GM12878 (cell line): ENCODE measurements at regions not wholly inside any gene's neighbourhood (a gene's known extent, or its start where the extent isn't known, plus 50 kb on each side); places are given as distances from the start of the nearest gene placed in this dataset.

Source experiments
- ATAC-seq: fragments of 200-7000 bp; cut with Tn5 transposase; 3 replicates; pipeline ENCODE4 v1.9.1; 2020; ENCODE audit warnings: mild to moderate bottlenecking, moderate library complexity
- BruUV-seq: library from RNA; stranded (reverse); fragments of 400-500 nt; replicated peaks from 2 replicates; lab custom pipeline; 2021; lab: Mats Ljungman, UMichigan
- CTCF ChIA-PET: fragments of 300-600 bp; sonication (Branson Sonifier 250); formaldehyde crosslinking; extraction: SDS; loops from one replicate; lab custom pipeline; 2021; ENCODE audit warnings: inconsistent platforms; lab: Yijun Ruan, JAX
- POLR2A ChIA-PET: fragments of 350-600 bp; formaldehyde crosslinking; extraction: SDS; loops from one replicate; lab custom pipeline; 2021; ENCODE audit warnings: inconsistent platforms; lab: Charles Lee
- RAD21 ChIA-PET: fragments of 300-600 bp; sonication (Branson Sonifier 250); formaldehyde crosslinking; loops from one replicate; lab custom pipeline; 2023; ENCODE audit warnings: antibody characterized with exemption; ENCODE audit not compliant: unreplicated experiment; lab: Charles Lee
- SMC1A ChIA-PET: fragments of 300-600 bp; sonication (Branson Sonifier 250); formaldehyde crosslinking; loops from one replicate; lab custom pipeline; 2023; ENCODE audit not compliant: unreplicated experiment, uncharacterized antibody; lab: Charles Lee
- DNase-seq: peaks from one replicate; pipeline ENCODE4 v3.0.0-alpha.2; 2011; ENCODE audit warnings: low read depth, low spot score
- FAIRE-seq: peaks from 3 replicates; lab custom pipeline; 2011; peaks lifted over from hg19 to GRCh38; lab: Jason Lieb, UNC
- H2AFZ ChIP-seq: 2 replicates; pipeline ENCODE4 v1.6.0; 2011; ENCODE audit warnings: low read depth, low read length, control low read depth; ENCODE audit not compliant: control insufficient read depth
- H3K27ac ChIP-seq: 2 replicates; pipeline ENCODE4 v1.5.1; 2011; ENCODE audit warnings: control low read depth; ENCODE audit not compliant: control insufficient read depth, insufficient read depth
- H3K27me3 ChIP-seq, 2 experiments: replicated peaks in 1 of 2; 2 replicates each; pipeline versions ENCODE4 v1.6.0 to v1.6.1; 2011; ENCODE audit warnings: low read length in 1 of 2; ENCODE audit not compliant: control insufficient read depth in 2 of 2, insufficient read depth in 2 of 2
- H3K36me3 ChIP-seq, 2 experiments: 2 replicates each; pipeline ENCODE4 v1.5.1; 2011; ENCODE audit warnings: low read length in 1 of 2; ENCODE audit not compliant: control insufficient read depth in 2 of 2, insufficient read depth in 2 of 2
- H3K4me1 ChIP-seq: 2 replicates; pipeline ENCODE4 v1.6.1; 2011; ENCODE audit warnings: mild to moderate bottlenecking, low read length, moderate library complexity, mixed read lengths; ENCODE audit not compliant: control insufficient read depth, insufficient read depth
- H3K4me2 ChIP-seq: 2 replicates; pipeline ENCODE4 v1.6.0; 2011; ENCODE audit warnings: control low read depth; ENCODE audit not compliant: control insufficient read depth, insufficient read depth
- H3K4me3 ChIP-seq: fragments of 200-600 bp; sonication (generic); 2 replicates; pipeline ENCODE4 v1.5.1; 2016
- H3K79me2 ChIP-seq: 2 replicates; pipeline ENCODE4 v1.6.0; 2011; ENCODE audit warnings: low read length; ENCODE audit not compliant: control insufficient read depth, insufficient read depth
- H3K9ac ChIP-seq: 2 replicates; pipeline ENCODE4 v1.8.0; 2011; ENCODE audit warnings: low read length, control low read depth, mixed read lengths; ENCODE audit not compliant: control insufficient read depth, insufficient read depth
- H3K9me3 ChIP-seq: replicated peaks from 3 replicates; pipeline ENCODE4 v1.5.1; 2011; ENCODE audit warnings: mild to moderate bottlenecking, low read length; ENCODE audit not compliant: control insufficient read depth, insufficient read depth
- H4K20me1 ChIP-seq: 2 replicates; pipeline ENCODE4 v1.6.0; 2011; ENCODE audit not compliant: control insufficient read depth, insufficient read depth
- CEBPZ ChIP-seq: fragments of 150-350 bp; IDR thresholded peaks from 2 replicates; pipeline ENCODE4 v1.6.1; 2016; ENCODE audit warnings: low read depth, low read length
- CHD1 ChIP-seq: IDR thresholded peaks from 2 replicates; pipeline ENCODE4 v1.6.1; 2012; ENCODE audit warnings: low read depth, low read length, improper control_type of control experiment
- IKZF2 ChIP-seq, 2 experiments: fragments of 450-650 bp; IDR thresholded peaks; 2 replicates each; pipeline ENCODE4 v1.6.1; 2017; ENCODE audit warnings: mild to moderate bottlenecking in 2 of 2, moderate library complexity in 2 of 2
- MLLT1 ChIP-seq: fragments of 450-650 bp; IDR thresholded peaks from 2 replicates; pipeline ENCODE4 v1.6.1; 2016; ENCODE audit warnings: mild to moderate bottlenecking
- NFIC ChIP-seq: IDR thresholded peaks from 2 replicates; pipeline ENCODE4 v1.6.1; 2012; ENCODE audit warnings: low read depth, mild to moderate bottlenecking, inconsistent platforms, low read length, moderate library complexity
- RELA ChIP-seq: fragments of 450-650 bp; IDR thresholded peaks from 2 replicates; pipeline ENCODE4 v1.8.0; 2014; ENCODE audit warnings: borderline replicate concordance; ENCODE audit not compliant: partially characterized antibody
- SKIL ChIP-seq: fragments of 450-650 bp; IDR thresholded peaks from 2 replicates; pipeline ENCODE4 v1.6.1; 2017; ENCODE audit warnings: mild to moderate bottlenecking, low read depth, inconsistent platforms; ENCODE audit not compliant: poor library complexity, severe bottlenecking
- SUPT20H ChIP-seq: IDR thresholded peaks from 2 replicates; pipeline ENCODE4 v1.6.1; 2011; ENCODE audit warnings: low read depth, mild to moderate bottlenecking, low read length, moderate library complexity, borderline replicate concordance; ENCODE audit not compliant: control insufficient read depth
- TARDBP ChIP-seq: IDR thresholded peaks from 2 replicates; pipeline ENCODE4 v1.6.1; 2016; ENCODE audit warnings: borderline replicate concordance
- WGBS: methylation state at CpG from one replicate; pipeline ENCODE4 v1.1.6; 2016; ENCODE audit warnings: low lambda C conversion rate; ENCODE audit not compliant: insufficient replicate concordance, insufficient coverage; ENCODE audit errors: missing lambda C conversion rate; 5-methylcytosine and 5-hydroxymethylcytosine counted together
- in situ Hi-C: fragments of 300-500 bp; cut with MboI; formaldehyde crosslinking; loops from 9 replicates; pipeline ENCODE4 v1.14.3; 2018; ENCODE audit warnings: mixed read lengths
- intact Hi-C: fragments of 100-400 bp; cut with micrococcal nuclease; formaldehyde crosslinking; loops from one replicate; pipeline ENCODE4 v1.14.2; 2022; ENCODE audit not compliant: unreplicated experiment

GRCh38 chr4:37517326-37517725, 168.8 kb downstream of the RELL1 start:
- no peaks in the 10 kb centered on the region for H4K20me1 ChIP-seq
- FAIRE-seq: no peak
- ChIA-PET CTCF (no interaction called here), RAD21 (no interaction called here), SMC1A (no interaction called here), POLR2A (no interaction called here)
- WGBS: 14% methylated on average over 3 of the region's 3 CpGs
- no peaks in the 10 kb centered on the region for H3K79me2 ChIP-seq
- TF ChIP-seq RELA: no peak
- TF ChIP-seq SKIL: no peak
- no peak for TF ChIP-seq SUPT20H
- TF ChIP-seq MLLT1: no peak
- TF ChIP-seq IKZF2 (IDR thresholded peaks at IDR 0.05): no peak
- TF ChIP-seq CEBPZ: no peak
- no peak for TF ChIP-seq TARDBP
- no peak for TF ChIP-seq NFIC
- TF ChIP-seq CHD1: no peak
- no peaks in the 10 kb centered on the region for H3K27me3 ChIP-seq
- no peak overlapping the region for H2AFZ ChIP-seq
- no peak for ATAC-seq
- no peaks in the 10 kb centered on the region for H3K36me3 ChIP-seq
- no peak overlapping the region for H3K27ac ChIP-seq
- no peak overlapping the region for H3K4me2 ChIP-seq
- H3K4me3 ChIP-seq: no peak overlapping the region
- DNase-seq: no peak
- no peaks in the 10 kb centered on the region for H3K4me1 ChIP-seq
- no peaks in the 10 kb centered on the region for H3K9me3 ChIP-seq
- in situ Hi-C loops: no loop called here
- intact Hi-C loops: no loop called here
- BruUV-seq: no TSS peak
- H3K9ac ChIP-seq: no peak overlapping the region
